Spleen (tissue), 7 donors: ENCODE measurements at regions not wholly inside any gene's neighbourhood (a gene's known extent, or its start where the extent isn't known, plus 50 kb on each side); places are given as distances from the start of the nearest gene placed in this dataset.

ENCODE experiments used
- POLR2AphosphoS5 ChIP-seq, 3 donors: sonication (generic); formaldehyde crosslinking; IDR thresholded peaks; one replicate each; pipeline ENCODE4 v1.5.1; 2017; ENCODE audit warnings: antibody characterized with exemption in 3 of 3
- TF ChIP-seq, protein P1 (sequence below), 11 experiments: fragments of 200-600 bp in 7 of 11; fragments of 450-650 bp in 4 of 11; sonication (generic) in 4 of 11; IDR thresholded peaks in 8 of 11; conservative IDR thresholded peaks in 3 of 11; 1 replicate in 7 of 11; 2 replicates in 4 of 11; pipeline versions ENCODE4 v1.4.0 to v1.8.0; 2016 to 2021; ENCODE audit warnings: antibody characterized with exemption in 11 of 11, inconsistent platforms in 4 of 11, mild to moderate bottlenecking in 1 of 11
- donor health status: DM: no; HTN: no; CAD: no; lungs with moderate emphysema.
- donor health status: DM: no; HTN: no; CAD: no.
- donor health status: DM: no; HTN: no; CAD: no.

DNA sequence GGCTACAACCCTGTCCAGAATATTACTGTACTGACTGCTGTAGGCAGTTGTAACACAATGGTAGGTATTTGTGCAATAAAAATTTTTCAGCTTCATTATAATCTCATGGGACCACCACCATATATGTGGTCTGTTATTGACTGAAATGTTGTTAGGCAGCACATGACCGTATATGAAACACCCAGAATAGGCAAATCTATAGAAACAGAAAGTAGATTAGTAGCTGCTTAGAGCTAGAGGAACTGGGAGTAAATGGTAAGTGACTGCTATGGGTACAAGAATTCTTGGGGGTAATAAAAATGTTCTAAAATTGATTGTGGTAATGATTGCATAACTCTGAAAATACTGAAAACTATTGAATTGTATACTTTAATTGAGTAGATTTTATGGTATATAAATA is 185.7 kb downstream of the ESM1 start:
- TF ChIP-seq, protein P1, sequence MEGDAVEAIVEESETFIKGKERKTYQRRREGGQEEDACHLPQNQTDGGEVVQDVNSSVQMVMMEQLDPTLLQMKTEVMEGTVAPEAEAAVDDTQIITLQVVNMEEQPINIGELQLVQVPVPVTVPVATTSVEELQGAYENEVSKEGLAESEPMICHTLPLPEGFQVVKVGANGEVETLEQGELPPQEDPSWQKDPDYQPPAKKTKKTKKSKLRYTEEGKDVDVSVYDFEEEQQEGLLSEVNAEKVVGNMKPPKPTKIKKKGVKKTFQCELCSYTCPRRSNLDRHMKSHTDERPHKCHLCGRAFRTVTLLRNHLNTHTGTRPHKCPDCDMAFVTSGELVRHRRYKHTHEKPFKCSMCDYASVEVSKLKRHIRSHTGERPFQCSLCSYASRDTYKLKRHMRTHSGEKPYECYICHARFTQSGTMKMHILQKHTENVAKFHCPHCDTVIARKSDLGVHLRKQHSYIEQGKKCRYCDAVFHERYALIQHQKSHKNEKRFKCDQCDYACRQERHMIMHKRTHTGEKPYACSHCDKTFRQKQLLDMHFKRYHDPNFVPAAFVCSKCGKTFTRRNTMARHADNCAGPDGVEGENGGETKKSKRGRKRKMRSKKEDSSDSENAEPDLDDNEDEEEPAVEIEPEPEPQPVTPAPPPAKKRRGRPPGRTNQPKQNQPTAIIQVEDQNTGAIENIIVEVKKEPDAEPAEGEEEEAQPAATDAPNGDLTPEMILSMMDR (IDR thresholded peaks at IDR 0.05 in 8 of 11, conservative IDR thresholded peaks at IDR 0.05 in 3 of 11) = no peak
- TF ChIP-seq POLR2AphosphoS5 (IDR thresholded peaks at IDR 0.05) = no peak
